ENCODE measurements at regions not wholly inside any gene's neighbourhood (a gene's known extent, or its start where the extent isn't known, plus 50 kb on each side); places are given as distances from the start of the nearest gene placed in this dataset.

GRCh38 chr17:10927712-10928111 lies 89.8 kb upstream of the PIRT start:
- Histone ChIP-seq H3K36me3 (no peaks in the 10 kb centered on the region), H3K4me3 (no peak overlapping the region), H3K9me3 (no peaks in the 10 kb centered on the region), H3K4me1 (ENCODE audit: insufficient read depth) (no peaks in the 10 kb centered on the region), H3K27ac (no peak overlapping the region), H3K27me3 (no peaks in the 10 kb centered on the region)
- 84 to 90% (median 89%) methylated on average over 2 of the region's 2 CpGs for WGBS, 3 donors
- no peak for DNase-seq
- TF ChIP-seq POLR2A (IDR thresholded peaks at IDR 0.05) (no peak), CTCF (IDR thresholded peaks at IDR 0.05) (no peak), EP300 (IDR thresholded peaks at IDR 0.05) (no peak)
- intact Hi-C loops (cut with DNase I) = no loop called here

GRCh38 chr17:10920558-10921108 lies 82.7 kb upstream of the PIRT start:
- H3K4me1 ChIP-seq (ENCODE audit: insufficient read depth) = no peaks in the 10 kb centered on the region
- no peak for DNase-seq
- no peak for TF ChIP-seq CTCF (IDR thresholded peaks at IDR 0.05)
- no peak for TF ChIP-seq POLR2A (IDR thresholded peaks at IDR 0.05)
- TF ChIP-seq EP300 (IDR thresholded peaks at IDR 0.05) = no peak
- no peaks in the 10 kb centered on the region for H3K9me3 ChIP-seq
- H3K4me3 ChIP-seq = no peak overlapping the region
- WGBS, 3 donors = 57 to 72% (median 66%) methylated on average over 5 of the region's 5 CpGs
- intact Hi-C loops (cut with DNase I) = no loop called here
- H3K27ac ChIP-seq = no peak overlapping the region
- H3K27me3 ChIP-seq = no peaks in the 10 kb centered on the region
- H3K36me3 ChIP-seq = no peaks in the 10 kb centered on the region

- intact Hi-C loops (cut with DNase I) = no loop called here
- Histone ChIP-seq H3K36me3 (no peaks in the 10 kb centered on the region), H3K27me3 (no peaks in the 10 kb centered on the region), H3K4me3 (no peak overlapping the region), H3K9me3 (no peaks in the 10 kb centered on the region), H3K27ac (no peak overlapping the region), H3K4me1 (ENCODE audit: insufficient read depth) (no peaks in the 10 kb centered on the region)
- 79 to 84% (median 80%) methylated on average over 7 of the region's 7 CpGs for WGBS, 3 donors
- DNase-seq = no peak
- TF ChIP-seq EP300 (IDR thresholded peaks at IDR 0.05) = no peak
- no peak for TF ChIP-seq CTCF (IDR thresholded peaks at IDR 0.05)
- no peak for TF ChIP-seq POLR2A (IDR thresholded peaks at IDR 0.05)
Observed at GRCh38 chr17:10907370-10907769, 69.5 kb upstream of the PIRT start.

- intact Hi-C loops (cut with DNase I) = no loop called here
- no peaks in the 10 kb centered on the region for H3K9me3 ChIP-seq
- H3K27ac ChIP-seq = no peak overlapping the region
- no peaks in the 10 kb centered on the region for H3K36me3 ChIP-seq
- H3K4me3 ChIP-seq = no peak overlapping the region
- DNase-seq = no peak
- no peak for TF ChIP-seq EP300 (IDR thresholded peaks at IDR 0.05)
- TF ChIP-seq POLR2A (IDR thresholded peaks at IDR 0.05) = no peak
- no peak for TF ChIP-seq CTCF (IDR thresholded peaks at IDR 0.05)
- H3K27me3 ChIP-seq = no peaks in the 10 kb centered on the region
- H3K4me1 ChIP-seq (ENCODE audit: insufficient read depth) = no peaks in the 10 kb centered on the region
Observed at GRCh38 chr17:10899281-10899680, 61.4 kb upstream of the PIRT start.

Data from ovary (tissue), 7 donors.